NCI-H146 treated with DMSO at 0.1 percent for 48 hours (cell line): ENCODE measurements at regions not wholly inside any gene's neighbourhood (a gene's known extent, or its start where the extent isn't known, plus 50 kb on each side); places are given as distances from the start of the nearest gene placed in this dataset.
"Not testable (repeated sequence)": the region's sequence is repeated elsewhere in the genome, so short reads cannot be mapped to it uniquely, and the experiment has no call there.

Experiments
- DNase-seq: peaks from one replicate; lab custom pipeline; 2025; ENCODE audit not compliant: unreplicated experiment; lab: John Stamatoyannopoulos, UW

DNA sequence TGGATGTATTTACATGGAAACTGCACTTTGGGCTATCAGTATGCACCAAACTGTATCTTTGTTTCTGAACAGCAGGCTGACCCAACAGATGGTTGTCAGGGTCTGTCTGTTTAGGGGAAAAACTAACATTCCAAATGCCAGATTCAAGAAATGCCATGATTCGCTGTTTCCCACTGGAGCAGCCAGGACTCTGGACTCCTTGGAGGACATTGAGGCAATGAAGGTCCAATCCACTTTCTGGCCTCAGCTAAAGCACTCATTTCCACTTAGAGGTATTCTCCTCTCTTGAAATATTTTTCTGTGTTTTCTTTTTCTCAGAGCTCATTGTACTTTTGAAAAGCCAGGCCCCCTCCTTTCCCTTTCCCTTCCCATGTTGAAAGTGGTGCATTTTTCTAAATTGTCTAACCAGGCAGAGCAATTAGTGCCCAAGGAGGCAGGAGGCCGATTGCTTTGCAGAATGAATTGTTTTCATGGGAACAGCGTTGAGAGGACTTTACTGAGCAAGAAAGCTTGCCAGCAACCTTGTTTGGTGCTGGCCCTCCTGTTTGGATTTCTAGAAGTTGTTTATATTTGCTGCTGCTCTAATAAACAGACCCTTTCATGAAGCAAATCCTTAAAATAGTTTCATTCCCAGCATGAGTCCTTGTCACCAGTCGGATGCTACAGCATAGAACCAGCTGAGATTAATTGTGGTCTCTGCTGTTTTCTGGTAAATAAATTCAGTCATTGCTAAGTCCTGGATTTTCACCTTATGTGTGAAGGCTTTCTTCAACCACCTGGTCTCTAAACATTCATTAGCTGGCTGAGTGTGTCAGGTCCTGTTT lies 132.8 kb upstream of the TAF11L2 start:
- no peak for DNase-seq

DNA sequence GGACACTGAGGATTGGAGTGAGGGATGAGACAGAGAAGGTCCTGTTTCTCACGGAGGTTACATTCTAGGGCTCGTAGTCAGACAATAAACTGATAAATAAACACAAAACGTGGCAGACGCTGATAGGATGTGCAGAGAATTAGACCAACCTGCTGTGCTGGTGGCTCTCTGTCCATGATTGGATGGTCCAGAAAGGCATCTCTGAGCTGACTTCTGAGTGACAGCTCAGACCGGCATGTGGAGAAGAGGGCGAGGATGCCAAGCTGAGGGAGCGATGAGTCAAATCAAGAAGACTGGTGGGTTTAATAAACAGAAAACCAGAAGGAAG lies 132.3 kb upstream of the TAF11L2 start:
- peak; percentile 72 for DNase-seq

DNA sequence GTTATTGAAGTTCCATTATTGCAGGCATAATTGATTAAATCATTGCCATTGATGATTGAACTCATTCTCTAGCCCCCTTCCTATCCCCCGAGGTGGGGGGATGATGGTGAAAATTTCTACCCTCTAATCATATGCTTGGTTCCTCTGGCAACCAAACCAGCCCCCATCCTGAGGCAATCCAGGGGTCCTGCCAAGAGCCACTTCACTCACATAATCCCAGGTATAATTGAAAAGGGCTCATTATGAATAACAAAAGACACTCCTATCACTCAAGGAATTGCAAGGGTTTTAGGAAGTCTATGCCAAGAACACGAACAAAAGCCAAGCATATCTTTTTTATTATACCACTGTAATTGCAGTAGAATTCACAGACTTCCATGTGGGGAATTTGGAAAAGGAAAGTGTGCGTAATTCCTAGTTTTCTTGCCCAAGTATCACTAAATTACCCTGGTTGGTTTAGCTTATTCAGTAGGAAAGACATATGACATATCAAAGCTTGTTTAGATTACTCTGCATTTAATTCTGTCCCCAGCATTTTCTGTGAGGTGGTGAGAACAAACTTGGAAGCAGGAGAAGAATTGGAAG lies 130.7 kb upstream of the TAF11L2 start:
- DNase-seq: no peak

GRCh38 chr5:17370651-17371050 lies 127.4 kb upstream of the TAF11L2 start:
- DNase-seq: no peak

DNA sequence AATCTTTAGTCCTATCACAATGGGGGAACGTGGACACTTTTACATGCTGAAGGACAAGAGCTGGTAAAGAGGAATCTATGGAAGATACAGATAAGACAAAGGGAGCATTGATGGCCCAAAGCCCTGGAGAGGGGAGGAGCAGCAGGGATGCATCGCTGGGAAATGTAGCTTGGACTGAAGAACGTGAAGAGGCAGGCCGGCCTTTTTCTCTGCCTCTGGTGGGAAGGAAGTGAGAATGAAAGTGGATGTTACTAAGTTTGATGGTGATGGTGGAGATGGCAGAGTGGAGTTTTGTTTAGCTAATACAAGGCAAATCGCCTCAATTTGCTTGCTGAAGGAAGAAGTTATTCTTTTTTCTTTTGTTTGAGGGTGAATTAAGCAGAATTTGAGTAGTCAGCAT lies 124.6 kb upstream of the TAF11L2 start:
- DNase-seq: no peak

GRCh38 chr5:17373814-17374556 lies 124.0 kb upstream of the TAF11L2 start:
- no peak for DNase-seq

DNA sequence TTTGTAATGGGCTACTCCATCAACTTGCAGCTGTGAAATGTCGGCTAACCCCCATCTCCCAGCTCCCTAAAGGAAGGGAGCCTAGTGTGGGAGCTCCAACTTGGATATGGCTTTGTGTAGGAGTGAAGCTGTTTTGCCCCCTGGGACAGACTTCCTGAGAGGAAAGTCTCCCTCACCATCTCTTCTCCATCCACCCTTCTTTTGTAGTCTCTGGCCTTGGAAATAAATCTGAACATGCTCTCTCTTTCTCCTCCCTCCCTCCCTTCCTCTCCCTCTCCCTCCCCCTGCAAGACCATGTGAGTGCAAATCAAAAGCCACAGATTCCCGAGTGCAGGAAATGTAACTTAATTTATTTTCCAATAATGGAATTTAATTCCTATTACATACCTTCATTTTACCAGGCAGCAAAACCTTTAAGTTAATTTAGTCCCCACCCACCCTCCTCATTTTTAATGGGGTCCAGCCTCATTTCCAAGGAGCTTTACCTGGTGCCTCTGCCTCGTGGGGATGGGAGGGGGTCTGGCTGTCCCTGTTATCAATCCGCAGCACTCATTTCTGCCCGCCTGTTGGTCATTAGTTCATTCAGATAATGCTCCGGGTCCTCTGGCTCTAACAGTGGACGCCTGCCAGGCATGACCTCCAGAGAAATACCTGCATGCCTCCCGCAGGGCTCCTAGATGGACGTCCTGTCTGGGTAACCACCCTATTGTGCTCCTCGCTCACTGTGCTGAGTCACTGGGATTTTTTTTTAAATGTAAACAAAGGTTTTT lies 122.9 kb upstream of the TAF11L2 start:
- peak; percentile 25 for DNase-seq

DNA sequence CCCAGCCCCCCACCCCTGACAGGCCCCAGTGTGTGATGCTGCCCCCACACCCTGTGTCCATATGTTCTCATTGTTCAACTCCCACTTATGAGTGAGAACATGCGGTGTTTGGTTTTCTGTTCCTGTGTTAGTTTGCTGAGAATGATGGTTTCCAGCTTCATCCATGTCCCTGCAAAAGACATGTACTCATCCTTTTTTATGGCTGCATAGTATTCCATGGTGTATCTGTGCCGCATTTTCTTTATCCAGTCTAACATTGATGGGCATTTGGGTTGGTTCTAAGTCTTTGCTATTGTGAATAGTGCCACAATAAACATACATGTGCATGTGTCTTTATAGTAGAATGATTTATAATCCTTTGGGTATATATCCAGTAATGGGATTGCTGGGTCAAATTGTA lies 122.1 kb upstream of the TAF11L2 start:
- DNase-seq: not testable (repeated sequence)

- no peak for DNase-seq
These were observed 119.6 kb upstream of the TAF11L2 start for GRCh38 chr5:17378346-17378997.

DNA sequence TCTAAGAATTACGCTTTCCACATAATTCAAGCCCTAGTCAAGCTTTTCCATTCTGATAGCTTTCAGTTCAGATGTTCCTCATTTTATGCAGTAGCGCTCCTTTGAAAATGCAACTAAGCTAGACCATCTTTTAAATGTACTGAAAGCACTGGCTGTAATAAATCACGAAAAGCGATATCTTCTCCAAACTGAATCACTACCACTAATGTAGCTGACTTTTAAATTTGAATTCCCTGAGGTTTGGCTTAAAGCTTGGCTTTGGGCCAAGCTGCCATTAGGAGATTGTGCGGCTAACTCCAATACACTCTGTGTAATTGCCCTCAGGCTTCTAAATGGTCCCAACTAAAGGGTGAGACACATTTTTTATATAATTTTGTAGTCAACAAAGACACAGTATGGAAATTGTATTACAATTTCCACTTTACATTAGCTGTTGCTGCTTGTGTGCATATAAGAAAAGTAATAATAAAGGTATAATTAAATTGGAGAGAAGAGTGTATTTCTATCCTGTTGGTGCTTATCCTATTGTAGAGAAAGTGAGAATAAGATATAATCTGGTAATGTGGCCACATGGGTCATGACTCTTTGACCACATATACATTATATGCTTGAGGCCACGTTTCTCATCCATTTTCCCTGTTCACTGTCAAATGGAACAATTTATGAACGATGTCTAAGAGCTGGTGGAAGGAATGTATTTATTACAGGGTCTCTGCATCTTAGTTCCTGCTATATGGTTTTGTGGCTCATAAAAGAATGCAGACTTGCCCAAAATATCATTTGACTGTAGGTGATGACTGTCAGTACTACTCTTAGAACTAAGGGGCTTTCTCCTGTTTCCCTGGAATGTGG lies 118.7 kb upstream of the TAF11L2 start:
- DNase-seq: no peak

GRCh38 chr5:17381932-17382331 lies 116.1 kb upstream of the TAF11L2 start:
- DNase-seq: no peak

- DNase-seq: no peak
These were observed 114.5 kb upstream of the TAF11L2 start for GRCh38 chr5:17383526-17383925.

- DNase-seq: no peak
These were observed 113.8 kb upstream of the TAF11L2 start for GRCh38 chr5:17384181-17384580.

GRCh38 chr5:17388717-17389116 lies 109.3 kb upstream of the TAF11L2 start:
- DNase-seq: no peak

GRCh38 chr5:17394086-17394485 lies 103.9 kb upstream of the TAF11L2 start:
- DNase-seq: no peak

GRCh38 chr5:17395106-17395880 lies 102.7 kb upstream of the TAF11L2 start:
- DNase-seq: no peak

GRCh38 chr5:17396247-17396646 lies 101.8 kb upstream of the TAF11L2 start:
- DNase-seq: no peak

- DNase-seq: no peak
These were observed 99.6 kb upstream of the TAF11L2 start for GRCh38 chr5:17398431-17398830.
